ENCODE measurements at regions not wholly inside any gene's neighbourhood (a gene's known extent, or its start where the extent isn't known, plus 50 kb on each side); places are given as distances from the start of the nearest gene placed in this dataset.

DNA sequence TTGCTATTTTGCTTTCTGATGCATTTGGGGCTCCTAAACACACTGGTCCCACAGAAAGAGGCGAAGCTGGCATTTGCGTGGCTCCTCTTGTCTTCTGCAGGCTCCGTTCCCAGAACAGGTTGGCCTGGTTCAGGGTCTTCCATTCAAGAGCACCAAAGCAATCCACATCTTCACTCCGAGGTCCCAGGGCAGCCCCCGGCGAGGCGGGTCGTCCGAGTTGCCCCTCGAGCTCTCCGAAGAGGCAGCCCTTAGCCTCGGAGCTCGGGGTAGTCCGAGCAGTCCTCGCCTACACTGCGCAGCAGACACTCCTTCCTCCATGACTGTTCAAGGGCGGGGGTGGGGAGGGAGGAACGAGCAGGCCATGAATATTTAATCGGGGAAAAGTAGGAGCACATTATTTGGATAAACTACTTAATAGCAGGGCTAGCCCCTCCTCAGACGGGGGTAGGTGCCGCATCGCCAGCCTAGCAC, 321.3 kb downstream of the BLID start:
- DNase-seq (ENCODE audit: low spot score) = no peak

DNA sequence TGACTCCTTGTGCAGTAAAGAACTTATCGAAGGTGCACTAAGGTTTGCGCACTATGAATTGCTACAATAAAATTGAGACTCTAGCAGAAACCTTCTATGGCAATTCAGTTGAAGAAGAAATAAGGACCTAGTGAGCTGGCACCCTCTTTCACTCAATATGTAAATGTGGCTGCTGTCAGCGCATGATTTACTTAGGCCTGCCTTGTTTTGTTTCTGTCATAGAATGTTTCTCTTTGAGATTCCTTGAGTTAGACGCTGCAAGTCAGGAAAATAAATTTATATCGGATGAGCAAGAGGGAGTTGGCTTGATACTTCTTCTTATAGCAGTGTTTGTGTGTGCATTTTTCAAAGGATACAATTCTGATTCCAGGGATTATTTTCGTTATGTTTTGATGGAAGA, 322.1 kb downstream of the BLID start:
- no peak for DNase-seq (ENCODE audit: low spot score)

DNA sequence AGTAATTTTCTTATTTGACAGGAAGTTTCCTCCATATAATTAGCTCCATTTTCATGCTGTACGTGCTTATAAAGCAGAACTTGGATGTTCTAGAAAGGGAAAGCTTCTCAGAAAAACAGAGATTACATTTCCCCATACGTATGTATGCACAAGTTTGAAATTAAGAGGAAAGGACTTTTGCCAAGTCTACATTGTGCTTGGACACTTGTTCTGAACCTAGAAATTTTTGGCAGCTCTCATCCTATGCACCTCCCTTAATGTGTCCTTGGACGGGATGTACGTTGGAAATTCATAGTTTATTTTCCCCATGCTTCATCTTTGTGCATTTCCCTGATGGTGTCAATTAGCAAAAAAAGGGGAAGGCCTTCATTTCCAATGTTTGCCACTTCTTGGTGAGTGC, 322.7 kb downstream of the BLID start:
- no peak for DNase-seq (ENCODE audit: low spot score)

DNA sequence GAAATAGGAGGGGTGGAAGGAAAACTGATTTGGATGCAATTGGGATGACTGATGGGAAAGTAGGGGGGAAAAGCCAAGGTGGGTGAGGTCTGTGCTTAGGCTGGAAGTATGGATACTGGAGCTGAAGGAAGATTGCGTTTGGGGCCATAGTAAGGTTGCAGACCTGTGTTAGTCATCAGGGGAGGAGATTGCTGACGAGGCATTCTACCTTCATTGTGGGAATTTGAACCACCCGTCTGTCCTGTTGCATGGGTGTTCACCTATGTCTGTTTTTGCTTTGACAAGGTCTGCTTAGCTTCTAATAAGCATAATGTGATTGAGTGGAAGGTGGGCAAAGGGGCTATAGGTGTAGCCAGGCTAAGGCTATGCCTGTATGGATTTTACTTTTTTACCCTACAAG, 323.8 kb downstream of the BLID start:
- no peak for DNase-seq (ENCODE audit: low spot score)

DNA sequence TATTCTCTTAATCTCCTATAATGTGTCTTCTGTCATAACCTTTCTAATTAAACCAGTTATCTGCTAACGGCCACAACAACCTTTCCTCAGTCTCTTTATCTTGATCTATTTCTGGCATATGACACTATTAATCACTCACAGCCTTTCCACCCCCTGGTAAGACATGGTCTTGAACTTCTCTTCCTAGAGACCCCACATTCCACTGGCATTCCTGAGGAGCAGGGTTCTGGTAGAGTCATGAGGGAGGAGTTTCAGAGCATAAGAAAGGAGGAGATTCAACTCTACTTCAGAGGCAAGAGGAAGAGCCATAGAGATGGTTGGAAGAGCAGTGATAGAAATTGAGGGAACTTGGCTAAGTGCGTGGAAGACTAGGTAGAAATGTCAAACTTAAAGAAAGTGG, 325.6 kb downstream of the BLID start:
- DNase-seq (ENCODE audit: low spot score) = no peak

DNA sequence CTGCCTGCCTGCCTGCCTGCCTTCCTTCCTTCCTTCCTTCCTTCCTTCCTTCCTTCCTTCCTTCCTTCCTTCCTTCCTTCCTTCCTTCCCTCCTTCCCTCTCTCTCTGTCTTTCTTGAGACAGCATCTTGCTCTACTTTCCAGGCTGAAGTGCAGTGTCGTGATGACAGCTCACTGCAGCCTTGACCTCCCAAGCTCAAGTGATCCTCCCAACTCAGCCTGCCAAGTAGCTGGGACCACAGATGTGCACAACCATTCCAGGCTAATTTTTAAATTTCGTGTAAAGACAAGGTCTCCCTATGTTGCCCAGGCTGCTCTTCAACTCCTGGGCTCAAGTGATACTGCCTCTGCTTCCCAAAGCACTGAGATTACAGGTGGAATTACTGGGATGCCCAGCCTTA, 328.2 kb upstream of the SORL1-AS1 start:
- no peak for DNase-seq (ENCODE audit: low spot score)

DNA sequence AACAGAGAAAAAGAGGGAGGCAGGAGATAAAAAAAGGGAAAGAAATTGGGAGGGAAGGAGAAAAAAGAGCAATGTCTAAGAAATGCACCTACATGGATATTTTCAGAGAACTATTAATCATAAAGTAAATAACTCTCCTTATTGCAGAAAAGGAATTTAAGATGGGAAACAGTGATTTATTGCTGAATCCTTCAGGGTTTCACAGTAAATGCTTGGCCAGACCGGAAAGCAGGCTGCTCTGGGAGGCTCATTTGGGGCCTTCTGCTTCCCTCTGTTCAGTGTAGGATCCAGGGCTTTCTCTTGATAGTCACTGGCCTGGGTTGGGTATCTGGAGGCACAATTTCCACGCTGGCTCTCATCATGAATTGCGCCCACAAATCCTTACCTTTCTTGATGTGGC, 324.3 kb upstream of the SORL1-AS1 start:
- DNase-seq (ENCODE audit: low spot score) = no peak

DNA sequence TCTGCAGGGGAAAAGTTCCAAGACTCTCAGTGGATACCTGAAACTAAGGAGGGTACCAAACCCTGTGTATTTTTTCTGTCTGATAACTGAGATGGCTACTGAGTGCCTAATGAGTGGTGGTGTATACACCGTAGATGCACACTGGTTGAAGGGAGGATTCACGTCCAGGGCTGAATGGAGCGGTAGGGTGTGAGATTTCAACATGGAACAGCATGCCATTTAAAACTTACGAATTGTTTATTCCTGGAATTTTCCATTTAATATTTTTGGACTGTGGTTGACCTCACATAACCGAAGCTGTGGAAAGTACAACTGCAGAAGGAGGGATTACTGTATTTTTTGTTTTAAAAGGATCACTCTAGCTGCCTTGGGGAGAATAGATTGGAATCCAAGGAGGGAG, 322.5 kb upstream of the SORL1-AS1 start:
- DNase-seq (ENCODE audit: low spot score) = no peak

DNA sequence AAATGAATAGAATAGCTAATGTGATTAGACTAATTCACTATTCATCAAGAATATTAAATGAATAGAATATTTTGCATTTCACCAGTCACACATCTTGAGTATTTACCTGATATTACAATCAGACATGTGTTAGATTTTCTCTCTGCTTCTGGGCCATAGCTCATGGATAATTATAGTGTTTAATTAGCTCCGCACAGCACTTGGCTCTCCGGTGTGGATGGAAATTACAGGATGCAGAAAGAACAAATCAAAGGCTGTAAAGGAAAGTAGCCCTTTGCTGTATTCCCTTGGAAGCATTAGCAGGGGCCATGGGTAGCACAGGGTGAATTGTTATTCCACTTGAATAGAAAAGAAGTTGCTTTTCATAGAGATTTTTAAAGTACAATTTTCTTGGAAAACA, 320.3 kb upstream of the SORL1-AS1 start:
- no peak for DNase-seq (ENCODE audit: low spot score)

DNA sequence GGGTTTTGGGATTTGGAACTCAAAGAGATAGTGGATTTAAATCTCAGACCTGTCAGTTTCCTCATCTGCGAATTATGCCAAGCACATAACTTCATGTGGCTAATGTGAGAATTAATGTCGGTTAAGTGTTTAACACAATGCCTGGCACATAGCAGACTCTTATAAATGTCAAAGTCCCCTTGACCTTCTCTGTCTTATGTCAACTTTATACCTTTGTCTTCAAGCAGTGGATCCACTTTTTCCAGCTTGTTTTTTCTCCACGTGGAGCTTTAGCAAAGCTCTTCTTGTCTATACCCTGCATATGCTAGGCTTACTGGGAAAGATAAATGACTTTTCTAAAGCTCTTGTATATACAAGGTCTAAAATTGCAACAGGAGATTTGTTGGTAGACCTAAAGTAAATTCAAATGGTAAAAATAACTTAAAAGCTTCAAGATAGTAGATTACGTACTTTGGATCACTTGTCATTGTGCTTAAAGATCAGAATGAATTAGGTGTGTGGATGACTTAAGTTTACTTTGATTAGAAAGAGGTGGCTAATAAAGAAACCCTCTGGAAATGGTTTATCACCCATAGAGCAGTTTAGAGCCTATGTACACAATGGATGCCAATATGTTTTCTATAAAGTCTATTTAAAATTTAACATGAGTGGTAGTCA, 318.3 kb upstream of the SORL1-AS1 start:
- DNase-seq (ENCODE audit: low spot score) = no peak

DNA sequence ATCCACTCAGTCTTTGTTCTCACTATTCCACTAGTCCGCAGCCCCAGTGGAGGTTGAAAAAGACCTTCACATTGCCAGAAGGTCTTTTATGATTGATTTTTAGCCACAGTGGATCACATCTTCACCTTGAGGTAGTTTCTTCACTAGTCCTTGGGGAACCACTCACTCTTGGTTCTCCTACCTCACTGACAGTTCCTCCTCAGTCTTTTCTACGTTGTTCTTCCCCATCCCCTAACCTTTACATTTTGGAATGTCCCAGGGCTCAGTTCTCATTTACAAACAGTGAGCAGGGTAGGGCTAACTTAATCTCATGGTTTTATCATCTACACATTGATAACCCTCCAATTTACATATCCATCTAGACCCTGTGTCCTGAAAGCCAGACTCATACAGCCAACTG, 316.4 kb upstream of the SORL1-AS1 start:
- DNase-seq (ENCODE audit: low spot score) = no peak

DNA sequence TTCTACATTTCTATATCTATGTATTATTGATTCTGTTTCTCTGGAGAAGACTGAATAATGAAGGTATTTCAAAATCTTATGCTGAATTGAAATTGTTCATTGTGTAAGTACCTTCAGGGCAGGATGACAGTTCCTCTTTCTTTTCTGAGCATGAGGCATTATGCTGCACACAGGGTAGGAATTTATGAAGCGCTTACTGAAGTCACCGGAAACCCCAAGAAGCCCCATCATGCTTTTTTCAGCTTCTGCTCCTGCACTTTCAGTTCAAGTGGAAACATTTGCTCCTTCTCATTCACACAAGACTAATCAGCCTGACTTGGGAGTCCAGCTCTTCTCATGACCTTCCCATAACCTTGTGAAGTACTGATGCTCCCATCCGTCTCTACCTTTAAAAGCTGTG, 314.7 kb upstream of the SORL1-AS1 start:
- DNase-seq (ENCODE audit: low spot score) = no peak

DNA sequence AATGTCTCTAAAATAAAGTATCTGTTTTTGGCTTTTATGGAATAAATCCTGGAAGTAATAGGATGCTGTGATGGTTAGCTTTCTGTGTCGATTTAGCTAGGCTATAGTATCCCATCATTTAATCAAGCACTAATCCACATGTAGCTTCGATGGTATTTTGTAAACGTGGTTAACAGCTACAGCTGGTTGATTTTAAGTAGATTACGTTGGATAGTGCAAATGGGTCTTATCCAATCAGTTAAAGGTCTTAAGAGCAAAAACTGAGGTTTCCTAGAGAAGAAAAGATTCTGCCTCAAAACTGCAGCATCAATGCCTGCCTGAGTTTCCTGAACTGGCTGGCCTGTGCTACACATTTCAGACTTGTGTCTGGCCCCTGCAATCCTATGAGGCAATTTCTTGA, 314.2 kb upstream of the SORL1-AS1 start:
- DNase-seq (ENCODE audit: low spot score) = no peak

DNA sequence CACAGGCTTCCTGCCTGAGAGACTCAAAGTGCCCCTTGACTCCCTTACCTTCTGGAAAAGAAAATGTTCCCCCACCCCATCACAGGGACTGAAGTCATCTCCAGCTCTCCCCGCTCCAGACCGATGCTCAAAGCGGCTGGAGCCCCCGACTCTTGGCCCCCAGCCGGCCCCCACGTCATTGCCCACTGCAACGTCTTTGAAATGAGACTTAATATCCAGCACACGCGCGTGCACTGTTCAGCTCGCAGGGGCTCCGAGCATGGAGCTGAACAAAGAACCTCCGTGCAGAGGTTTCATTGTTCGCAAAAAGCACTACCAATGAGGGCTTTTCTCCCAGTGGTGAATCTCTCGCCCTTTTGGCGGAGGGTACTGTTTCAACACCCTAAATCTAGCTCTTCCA, 313.4 kb upstream of the SORL1-AS1 start:
- no peak for DNase-seq (ENCODE audit: low spot score)

DNA sequence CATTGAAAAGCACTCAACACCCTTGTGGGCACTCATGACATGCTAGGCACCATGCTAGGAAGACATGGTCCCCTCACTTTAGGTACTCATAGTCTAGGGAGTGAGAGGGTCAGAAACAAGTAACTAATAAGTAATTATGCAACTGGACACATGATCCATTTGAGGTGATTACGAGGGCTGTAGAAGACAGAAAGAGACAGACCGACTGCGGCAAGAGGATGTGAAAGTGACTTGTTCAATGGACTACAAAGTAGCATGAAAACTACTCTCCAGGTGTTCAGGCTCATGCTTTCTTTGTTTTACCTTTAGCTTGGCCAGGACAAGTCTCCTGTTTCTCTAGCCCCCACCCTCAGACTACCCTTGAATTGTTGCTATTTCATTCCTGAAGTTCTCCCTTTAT, 310.8 kb upstream of the SORL1-AS1 start:
- no peak for DNase-seq (ENCODE audit: low spot score)

DNA sequence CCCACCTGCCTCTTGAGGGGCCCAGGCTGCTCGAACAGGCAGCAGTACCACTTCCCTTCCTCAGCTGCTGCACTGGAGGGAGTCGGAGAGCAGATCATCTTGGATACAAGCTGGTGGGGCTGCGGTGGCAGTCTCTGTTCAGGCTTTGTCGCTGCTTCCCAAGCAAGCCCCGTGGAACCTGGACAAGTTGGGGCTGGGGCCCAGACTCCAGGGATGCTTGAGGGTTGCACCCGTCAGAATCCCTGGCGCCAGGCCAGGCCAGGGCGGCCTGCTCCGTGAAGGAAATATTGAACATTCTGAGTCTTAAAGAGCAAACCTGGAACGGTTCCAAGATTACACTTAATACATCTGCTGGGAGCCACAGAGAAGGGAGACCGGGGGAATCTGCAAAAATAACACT, 310.1 kb upstream of the SORL1-AS1 start:
- DNase-seq (ENCODE audit: low spot score) = no peak

DNA sequence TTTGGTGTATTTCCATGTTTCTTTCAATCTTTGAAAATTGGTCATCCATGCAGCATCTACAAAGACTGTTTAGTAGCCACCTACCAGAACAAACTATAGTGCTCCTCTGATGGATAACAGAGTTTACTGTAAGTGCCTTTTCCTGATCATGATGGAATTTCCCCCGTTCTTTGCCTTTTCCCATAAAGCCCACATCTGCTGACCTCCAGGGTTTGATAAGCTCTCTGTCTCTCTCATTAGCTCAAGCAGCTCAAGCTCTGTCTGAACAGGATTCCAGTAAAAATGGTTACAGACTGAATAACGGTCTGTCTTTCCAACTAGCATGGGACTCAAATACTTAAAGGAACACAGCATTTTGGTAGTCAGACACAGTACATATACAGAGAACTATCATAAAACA, 308.4 kb upstream of the SORL1-AS1 start:
- DNase-seq (ENCODE audit: low spot score) = no peak

DNA sequence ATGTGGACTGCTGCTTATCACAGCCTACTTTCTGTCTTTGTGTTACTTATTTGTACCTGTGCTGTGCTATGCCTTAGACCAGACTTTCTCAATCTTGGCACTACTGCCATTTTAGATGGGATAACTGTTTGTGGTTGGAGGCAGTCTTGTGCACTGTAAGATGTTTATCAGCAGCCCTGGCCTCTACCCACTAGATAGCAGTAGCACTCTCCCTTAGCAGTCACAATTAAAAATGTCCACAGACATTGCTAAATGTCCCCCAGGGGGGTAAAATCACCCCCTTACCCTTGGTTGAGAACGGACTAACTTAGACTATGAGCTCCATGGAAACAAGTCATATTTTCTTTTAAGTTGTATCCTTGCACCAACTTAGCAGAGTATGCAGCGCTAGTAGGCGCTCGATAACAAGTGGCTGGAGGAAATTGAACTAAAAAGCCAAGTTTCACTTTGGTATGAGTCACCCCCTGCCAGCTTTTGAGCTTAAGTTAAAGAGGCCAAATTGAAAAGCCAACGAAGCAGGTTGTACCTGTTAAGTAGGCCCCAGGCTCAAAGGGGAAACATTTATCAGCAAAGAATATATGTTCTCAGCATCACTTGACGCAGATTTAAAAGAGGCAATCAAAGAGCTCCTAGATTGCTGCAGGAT, 304.8 kb upstream of the SORL1-AS1 start:
- DNase-seq (ENCODE audit: low spot score) = no peak

DNA sequence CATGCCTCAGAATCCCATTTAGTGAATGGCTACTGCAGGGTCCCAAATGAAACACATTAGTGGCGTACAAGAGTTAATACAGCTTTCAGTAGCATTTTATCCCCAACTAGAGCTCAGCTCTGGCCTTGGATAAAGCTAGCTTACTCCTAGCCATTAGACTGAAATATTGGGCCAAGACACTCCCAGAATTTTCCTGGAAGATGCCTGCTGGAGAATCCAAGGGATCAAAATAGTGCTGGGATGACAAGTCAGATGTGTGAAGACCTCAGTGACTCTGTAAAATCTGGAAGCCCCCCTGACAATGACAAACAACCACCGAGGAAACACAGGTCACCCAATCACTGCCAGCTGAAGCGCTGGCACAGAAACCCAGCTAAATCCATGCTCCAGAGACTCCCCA, 303.1 kb upstream of the SORL1-AS1 start:
- DNase-seq (ENCODE audit: low spot score) = no peak

DNA sequence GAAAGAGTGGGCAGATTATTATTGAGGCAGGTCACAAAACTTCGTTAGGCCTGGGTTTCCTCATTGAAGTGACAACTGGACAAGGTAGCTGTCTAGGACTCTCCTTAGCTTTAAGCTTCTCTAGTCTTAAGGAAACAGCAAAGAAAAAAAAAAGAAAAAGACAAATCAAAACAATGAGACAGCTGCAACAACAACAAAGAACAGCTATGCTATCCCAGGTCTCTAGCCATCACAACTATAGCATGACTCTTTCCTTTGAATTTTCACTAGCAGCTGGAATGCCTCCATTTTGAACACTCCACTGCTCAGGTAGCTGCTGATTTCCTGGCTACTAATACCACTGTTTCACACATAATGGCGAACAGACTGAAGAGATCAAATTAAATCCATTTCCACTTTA, 302.4 kb upstream of the SORL1-AS1 start:
- DNase-seq (ENCODE audit: low spot score) = no peak

DNA sequence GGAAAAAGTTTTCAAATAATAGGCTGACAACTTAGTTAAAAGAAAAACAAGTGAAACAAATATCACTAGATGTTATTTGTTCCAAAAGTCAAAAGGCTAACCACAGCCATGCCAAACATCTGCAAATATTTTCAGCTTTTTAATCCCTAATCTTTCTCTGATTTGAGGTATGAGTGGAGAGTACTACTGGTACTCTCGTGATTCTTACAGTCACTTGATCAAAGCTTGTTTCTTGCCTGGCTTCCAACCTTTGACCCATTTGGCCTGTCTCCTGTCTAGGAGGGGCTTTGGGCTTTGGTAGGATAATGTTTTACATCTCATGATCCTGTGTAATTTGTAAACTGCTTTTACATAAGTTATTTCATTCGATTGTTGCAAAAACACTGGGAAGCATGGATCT, 301.8 kb upstream of the SORL1-AS1 start:
- DNase-seq (ENCODE audit: low spot score) = no peak

DNA sequence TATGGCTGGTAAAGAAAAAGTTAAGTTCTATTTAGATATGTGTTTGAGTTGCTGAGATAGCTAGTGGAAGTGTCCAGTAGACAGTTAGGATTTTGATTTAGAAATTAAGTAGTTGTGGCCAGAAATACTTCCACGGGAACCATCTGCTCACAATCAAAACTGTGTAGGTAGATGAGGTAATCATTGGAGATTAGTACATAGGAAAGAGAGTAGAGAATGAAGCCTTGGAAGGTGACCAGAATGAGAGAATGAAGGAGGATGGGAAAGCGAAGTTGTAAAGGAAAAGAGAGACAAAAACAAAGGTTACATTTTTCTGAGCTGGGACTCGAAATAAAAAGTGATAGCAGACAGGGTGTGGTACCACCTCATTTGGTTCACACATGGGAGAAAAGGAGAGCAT, 296.9 kb upstream of the SORL1-AS1 start:
- no peak for DNase-seq (ENCODE audit: low spot score)

DNA sequence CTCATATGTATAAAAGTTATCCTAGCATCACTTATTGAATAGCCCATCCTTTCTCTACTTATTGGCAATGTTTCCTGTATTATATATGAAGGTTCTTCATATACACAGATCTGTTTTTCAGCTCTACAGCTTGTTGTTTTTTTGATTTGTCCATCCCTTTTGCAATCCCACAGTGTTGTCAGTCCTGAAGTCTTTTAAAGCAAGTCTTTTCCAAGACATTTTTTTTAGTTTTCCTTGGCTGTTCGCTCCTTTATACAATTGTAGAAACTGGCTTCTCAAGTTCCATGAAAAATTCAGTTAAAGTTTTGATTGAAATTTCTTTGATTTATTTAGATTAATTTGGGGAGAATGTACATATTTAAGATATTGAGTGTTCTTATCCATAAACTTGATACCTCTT, 295.3 kb upstream of the SORL1-AS1 start:
- DNase-seq (ENCODE audit: low spot score) = no peak

DNA sequence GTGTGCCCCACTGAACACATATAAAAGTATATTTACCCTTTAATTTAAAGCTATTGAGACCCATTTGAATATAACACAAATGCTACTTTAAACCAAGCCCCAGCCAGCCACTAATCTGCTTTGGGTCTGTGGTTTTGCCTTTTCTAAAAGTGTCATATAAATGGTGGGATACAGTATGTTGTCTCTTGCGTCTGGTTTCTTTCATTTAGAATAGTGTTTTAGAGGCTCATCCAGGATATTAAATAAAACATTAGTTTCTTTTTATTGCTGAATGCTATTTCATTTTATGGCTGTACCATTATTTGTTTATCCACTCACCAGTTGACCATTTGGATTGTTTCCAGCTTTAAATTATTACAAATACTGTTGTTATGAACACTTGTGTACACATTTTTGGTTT, 290.5 kb upstream of the SORL1-AS1 start:
- no peak for DNase-seq (ENCODE audit: low spot score)
